Astrocyte of the spinal cord (primary cell): ENCODE measurements at regions not wholly inside any gene's neighbourhood (a gene's known extent, or its start where the extent isn't known, plus 50 kb on each side); places are given as distances from the start of the nearest gene placed in this dataset.

Experiments
- DNase-seq: peaks from one replicate; pipeline ENCODE4 v3.0.0; 2011; ENCODE audit warnings: low read depth, low spot score
- H3K4me3 ChIP-seq: 2 replicates; pipeline ENCODE4 v1.5.1; 2011; ENCODE audit warnings: low read depth, mild to moderate bottlenecking, low read length, moderate library complexity
- CTCF ChIP-seq: IDR thresholded peaks from 2 replicates; pipeline ENCODE4 v1.5.1; 2012; ENCODE audit warnings: low read depth, mild to moderate bottlenecking, low read length, inconsistent platforms
- in situ Hi-C: cut with HindIII; loops from 2 replicates; pipeline ENCODE4 v1.10.0; 2017; ENCODE audit warnings: low sequenced_read_pairs

DNA sequence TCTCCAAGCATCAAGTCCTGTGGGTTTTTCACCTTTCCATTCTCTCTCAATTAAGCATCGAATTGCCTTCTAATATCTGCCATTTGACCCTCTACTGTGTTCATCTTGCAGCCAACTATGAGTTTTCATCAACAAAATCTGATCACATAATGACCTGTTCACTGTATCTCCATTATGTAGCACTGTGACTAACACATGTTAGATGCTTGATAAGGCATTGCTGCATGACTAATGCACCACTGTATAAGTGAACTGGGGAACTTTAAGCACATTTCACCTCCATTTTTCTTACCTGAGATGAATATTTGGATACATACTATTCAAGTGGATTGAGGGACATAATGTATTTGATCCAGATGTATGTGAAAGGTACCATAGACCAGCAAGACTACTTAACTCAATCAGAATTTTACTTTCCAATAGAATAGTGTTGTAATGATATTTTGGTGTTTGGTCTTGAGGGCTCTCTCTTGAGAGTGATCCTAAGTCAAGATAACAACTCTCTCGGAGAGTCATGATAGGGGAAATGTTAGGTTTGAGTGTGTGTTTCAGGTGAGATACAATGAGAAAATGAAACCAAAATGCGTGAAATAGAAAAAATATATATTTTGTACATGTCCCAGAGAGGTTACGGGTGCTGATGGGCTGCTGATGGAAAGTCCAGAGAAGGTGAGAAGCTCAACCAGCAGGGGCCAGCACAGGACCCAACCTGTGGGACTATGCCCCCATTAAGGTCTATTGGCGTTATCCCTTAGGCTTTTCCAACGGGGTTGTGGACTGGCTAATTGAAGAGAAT is 60.2 kb upstream of the HS3ST1 start:
- no peak for TF ChIP-seq CTCF
- in situ Hi-C loops = no loop called here
- no peak overlapping the region for H3K4me3 ChIP-seq
- DNase-seq = no peak

- in situ Hi-C loops = no loop called here
- H3K4me3 ChIP-seq = no peak overlapping the region
- no peak for DNase-seq
- TF ChIP-seq CTCF = no peak
Observed at GRCh38 chr4:11487868-11488544, 59.3 kb upstream of the HS3ST1 start.

- no peak overlapping the region for H3K4me3 ChIP-seq
- in situ Hi-C loops = no loop called here
- TF ChIP-seq CTCF = no peak
- no peak for DNase-seq
Observed at GRCh38 chr4:11487139-11487538, 58.4 kb upstream of the HS3ST1 start.

GRCh38 chr4:11485926-11486325 is 57.2 kb upstream of the HS3ST1 start:
- in situ Hi-C loops = no loop called here
- H3K4me3 ChIP-seq = no peak overlapping the region
- no peak for TF ChIP-seq CTCF
- no peak for DNase-seq

DNA sequence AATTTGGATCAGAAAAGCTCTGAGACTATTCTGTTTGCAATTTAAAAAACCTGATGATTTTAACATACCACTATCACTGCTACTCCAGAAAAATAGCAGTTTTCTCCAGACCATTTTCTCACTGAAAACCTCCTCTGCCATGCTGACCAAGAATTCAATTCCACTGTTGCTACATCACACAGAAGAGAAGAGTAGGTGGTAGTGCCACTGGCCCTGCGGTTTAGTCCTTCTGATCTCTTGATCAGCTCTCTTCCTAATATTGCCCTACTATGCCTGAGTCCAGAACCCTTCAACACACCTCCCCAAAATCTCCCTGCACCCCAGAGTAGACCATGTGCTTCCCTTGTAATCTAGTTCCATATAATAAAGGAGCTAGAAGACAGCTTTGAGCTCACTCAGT is 55.8 kb upstream of the HS3ST1 start:
- TF ChIP-seq CTCF = no peak
- no peak for DNase-seq
- no peak overlapping the region for H3K4me3 ChIP-seq
- in situ Hi-C loops = no loop called here

DNA sequence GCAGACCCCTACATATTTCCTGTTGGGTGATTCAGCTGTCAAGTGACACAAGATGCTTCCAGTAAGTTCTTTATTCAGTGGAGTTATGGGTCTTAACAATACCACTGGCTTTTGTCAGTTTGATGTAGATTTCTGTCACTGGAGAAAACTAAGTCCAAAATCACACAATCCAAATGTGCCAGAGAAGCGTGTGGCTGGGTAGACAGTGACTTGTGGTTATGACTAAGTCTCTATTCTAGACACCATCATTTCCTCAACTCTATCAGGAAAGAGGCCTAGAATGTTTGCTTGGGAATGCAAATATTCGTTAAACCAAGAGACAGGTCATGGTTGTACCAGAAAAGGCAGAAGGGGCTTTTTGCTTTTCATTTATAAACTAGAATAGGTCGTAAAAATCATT is 54.4 kb upstream of the HS3ST1 start:
- DNase-seq = peak; percentile 56
- no peak overlapping the region for H3K4me3 ChIP-seq
- no peak for TF ChIP-seq CTCF
- in situ Hi-C loops = no loop called here
